CD4-positive, alpha-beta T cell treated with Interferon gamma for 1 hour (primary cell): ENCODE measurements at regions not wholly inside any gene's neighbourhood (a gene's known extent, or its start where the extent isn't known, plus 50 kb on each side); places are given as distances from the start of the nearest gene placed in this dataset.

Experiments
- DNase-seq: peaks from one replicate; pipeline ENCODE4 v3.0.0-alpha.2; 2020

DNA sequence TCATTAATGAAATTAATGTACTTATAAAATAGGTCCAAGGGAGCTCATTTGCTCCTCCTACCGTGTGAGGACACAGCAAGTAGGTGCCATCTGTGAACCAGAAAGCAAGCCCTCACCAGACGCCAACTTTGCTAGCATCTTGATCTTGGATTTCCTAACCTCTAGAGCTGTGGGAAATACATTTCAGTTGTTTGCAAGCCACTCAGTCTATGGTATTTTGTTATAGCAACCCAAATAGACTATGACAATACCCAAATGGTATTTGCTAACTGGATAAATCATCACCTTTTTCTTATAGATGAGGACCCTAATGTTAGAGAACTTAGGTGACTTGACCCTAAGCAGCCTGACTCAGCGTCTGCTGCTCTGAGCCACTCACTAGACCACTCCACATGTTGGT lies 379.6 kb downstream of the HRH4 start:
- DNase-seq = no peak

DNA sequence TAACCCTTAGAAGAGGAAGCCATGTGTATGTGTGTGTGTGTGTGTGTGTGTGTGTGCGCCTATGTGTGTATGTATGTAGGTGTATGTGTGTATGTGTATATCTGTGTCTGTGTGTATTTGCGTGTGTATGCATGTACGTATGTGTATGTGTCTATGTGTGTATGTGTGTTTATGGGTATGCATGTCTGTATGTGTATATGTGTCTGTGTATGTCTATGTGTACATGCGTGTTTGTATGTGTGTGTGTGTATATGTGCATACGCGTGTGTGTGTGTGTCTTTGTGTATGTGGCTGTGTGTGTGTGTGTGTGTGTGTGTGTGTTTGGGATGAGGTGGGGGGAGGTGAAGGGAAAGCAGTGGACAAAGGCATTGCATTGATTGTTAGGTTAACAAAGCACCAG lies 380.2 kb downstream of the HRH4 start:
- no peak for DNase-seq

DNA sequence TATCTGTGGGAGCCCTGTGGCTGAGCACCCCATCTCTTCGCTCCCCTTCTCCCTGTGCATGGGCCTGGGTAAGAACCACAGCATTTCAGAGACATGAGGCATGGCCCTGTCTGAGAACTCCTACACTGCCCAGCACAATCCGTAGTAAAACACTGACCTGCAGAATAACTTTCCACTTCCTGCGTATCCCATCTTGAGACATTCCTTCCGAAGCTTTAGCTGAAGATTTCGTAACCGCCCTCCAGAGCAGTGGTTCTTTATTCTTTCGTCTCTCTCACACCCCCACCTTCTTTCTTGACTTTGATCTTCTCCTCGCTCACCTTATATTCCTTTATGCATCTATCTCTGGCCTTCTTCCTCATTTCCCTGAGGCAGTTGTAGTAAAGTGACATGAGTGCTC lies 381.1 kb downstream of the HRH4 start:
- DNase-seq = no peak

DNA sequence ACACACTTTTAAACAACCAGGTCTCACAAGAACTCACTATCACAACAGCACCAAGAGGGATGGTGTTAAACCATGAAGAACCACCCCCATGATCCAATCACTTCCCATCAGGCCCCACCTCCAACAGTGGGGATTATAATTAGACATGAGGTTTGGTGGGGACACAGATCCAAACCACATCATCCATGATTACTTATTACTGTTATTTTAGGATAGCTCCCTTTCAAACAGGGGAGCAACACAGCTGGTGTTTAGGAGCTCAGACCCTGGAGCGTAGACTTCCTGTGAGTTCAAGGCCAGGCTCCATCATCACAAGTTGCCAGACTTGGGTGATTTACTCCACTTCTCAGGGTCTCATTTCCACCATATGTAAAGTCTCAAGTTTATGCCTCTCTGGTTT lies 382.7 kb downstream of the HRH4 start:
- no peak for DNase-seq

DNA sequence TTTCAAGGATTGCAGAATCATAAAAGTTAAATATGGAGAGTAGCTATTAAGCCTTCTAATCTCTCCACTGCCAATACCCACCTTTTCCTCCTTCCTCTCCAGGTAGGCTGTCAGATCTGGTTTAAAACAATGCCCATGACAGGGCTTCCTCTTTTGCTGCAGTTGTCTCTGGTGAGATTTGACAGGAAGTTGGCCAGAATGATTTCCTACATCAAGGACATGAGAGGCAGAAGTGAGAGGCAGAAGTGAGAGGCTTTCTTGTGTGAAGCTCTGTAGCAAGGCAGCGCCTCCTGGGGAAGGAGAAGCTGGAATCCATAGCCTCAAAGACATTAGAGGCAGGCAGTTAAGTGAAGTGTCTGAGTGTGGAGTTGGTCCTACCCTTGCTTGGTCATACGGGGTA lies 385.7 kb downstream of the HRH4 start:
- DNase-seq = no peak

DNA sequence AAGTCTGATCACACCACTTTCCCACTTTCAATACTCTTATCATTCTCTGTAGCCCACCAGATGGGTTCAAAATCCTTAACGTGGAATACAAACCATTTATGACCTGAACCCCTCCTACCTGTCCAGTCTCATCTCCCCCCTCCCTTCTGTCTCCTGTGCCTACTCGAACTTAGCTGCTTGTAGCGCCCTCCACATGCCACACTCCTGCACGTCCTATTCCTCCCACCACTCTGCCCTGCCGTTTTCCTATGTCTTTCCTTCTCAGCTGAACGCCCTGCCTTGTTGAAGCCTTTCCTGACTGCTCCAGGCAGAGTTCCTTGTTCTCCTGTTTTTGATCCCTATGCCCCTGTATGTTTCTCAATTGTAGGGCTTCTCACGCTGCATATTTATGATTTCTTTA lies 390.1 kb downstream of the HRH4 start:
- DNase-seq = no peak

DNA sequence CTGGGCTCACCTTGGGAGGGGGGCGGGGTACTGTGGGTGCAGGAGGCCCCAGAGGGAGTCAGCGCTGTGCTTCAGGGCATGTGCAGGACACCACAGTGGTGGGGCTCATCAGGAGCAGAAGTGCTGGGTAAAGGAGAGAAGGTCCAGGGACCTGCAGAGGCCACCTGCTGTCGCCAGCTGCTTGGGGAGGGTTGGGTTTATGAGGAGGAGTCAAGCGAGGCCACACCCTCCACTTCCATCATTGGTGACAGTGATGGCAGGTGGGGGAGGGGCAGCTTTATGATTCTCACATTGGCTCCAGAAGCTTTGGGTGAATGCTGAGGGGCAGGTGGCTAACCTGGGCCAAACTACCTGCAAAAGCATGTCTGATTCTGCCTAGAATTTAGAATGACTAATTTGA lies 392.6 kb downstream of the HRH4 start:
- no peak for DNase-seq

DNA sequence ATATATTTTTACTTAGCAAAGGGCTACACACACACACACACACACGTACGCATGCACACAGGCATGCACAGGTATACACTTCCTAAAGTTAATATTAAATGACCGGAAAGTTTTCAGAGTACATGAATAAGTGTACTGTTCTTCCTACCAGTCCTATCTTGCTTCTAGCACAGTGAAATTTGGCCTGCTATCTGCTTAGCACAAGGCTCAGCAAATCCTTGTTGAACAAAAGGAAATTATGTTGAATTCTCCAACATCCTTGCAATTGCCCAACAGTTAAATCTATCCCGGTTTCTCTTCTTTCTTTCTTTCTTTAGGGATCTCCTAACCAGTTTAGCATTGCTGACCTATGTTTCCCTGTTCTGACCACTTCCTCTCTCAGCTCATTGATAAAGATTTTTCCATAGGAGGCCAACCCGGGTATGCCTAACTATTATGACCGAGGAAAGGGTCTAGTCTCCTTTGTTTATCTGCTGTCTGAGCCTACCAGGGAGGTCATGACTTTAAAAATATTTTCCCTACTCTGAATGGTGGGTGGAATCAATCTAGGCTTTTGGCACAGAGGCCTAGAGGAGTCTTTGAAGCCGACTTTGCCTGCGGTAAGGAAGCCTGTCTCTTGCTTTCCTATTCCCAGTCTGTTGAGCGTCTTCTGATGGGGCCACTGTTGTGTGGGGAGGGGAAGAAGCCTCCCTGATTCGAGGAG lies 400.7 kb downstream of the HRH4 start:
- DNase-seq = no peak

DNA sequence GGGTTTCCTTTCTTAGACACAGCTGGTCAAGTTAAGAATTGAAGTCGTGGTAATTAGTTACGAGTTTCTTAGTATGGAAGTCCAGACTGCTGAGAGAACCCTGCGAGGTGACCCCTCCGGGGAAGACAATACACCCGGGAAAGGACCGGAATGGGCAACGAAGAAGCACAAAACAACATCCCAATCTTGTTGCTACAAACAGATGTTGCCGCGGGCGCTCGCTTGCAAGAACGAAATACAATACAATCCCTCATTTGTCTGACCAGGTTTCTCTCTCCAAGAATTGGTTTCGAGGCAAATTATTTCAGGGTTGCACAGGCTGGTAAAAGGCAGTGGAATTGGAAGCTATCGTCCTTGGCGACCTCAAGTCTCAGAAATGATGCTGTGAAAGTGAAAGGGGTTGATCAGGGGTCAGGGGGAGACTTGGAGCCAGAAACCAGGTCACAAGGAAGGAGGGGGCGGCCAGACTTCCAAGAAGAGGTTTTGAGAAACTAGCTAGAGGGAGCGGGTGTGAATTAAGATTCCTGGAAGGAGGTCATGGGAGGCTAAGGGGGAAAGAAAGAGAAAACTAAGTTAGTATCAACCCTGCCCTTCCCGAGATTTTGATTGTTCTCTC lies 401.9 kb downstream of the HRH4 start:
- no peak for DNase-seq

DNA sequence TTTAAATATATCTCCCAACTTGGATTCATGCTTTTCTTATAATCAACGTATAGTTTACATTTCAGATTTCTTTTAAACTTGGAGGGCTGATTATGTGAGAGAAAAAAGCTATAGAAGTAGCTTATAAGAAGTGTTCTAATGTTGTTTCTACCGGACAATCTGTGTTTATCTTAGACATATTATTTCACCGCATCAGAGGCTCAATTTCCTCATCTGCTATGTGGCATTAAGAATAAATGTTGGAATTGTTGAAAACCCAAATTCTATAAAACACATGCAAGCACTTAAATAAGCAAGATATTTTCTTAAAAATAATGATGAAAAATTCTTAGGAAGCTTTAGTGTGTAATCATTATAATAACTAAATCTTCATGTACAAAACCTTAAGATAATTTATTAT lies 407.9 kb downstream of the HRH4 start:
- DNase-seq = no peak

DNA sequence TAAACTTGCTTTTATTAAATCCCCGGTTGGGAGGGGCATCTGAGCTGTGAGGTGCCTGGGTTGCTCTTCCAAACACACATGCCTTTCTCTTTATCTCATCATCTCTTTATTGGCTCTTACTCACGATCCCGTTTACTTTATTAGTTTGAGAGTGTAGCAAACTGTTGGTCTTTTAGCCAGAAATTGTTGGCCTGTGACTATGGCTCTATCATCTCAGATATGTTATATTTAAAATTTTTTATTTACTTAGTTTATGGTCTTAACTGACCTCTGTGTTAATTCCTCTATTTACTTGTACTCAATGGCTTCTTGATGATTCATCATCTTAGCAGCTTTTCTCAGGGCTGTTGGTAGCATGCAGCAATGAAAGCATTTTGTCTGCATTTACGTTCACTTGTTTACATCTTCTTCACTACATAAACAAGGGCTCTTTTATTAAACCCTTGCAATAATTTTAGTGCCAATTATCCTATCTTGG lies 408.4 kb downstream of the HRH4 start:
- no peak for DNase-seq

DNA sequence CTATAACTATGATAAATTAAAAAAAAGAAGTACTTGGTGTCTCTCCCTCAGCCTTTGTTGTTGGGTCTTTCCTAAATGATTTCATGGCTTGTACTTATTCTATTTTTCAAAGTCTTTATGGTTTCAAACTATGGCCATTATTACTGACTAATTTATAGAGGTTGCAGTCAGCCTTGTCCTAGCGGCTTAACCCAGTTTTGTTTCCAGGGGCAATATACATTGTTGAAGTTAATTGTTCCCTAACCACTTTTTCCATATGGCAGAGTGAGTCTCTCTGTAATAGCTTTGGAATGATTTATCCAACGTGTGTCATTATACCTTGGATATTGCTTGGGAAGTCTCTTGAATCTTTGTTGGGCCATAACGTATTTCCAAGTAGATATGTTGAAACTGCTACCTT lies 408.8 kb downstream of the HRH4 start:
- no peak for DNase-seq

DNA sequence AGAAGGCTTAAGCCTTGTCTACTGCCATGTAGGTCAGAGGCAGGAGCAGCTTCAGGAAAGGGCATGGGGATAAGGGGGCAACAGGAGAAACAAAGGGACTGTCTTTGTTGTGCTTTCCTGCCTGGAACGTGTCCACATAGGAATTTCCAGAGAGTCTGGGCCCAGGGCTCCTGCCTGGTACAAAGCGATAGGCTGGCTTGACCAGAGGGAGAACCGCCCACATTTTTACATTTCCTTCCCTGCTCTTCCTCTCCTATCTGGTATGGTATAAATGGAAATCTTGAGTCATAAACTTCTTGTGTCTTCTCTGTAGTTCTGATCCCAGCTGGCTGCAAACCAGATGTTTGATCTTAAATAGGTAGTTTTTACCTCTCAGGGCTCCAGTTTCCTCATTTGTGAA lies 414.8 kb downstream of the HRH4 start:
- DNase-seq = no peak

DNA sequence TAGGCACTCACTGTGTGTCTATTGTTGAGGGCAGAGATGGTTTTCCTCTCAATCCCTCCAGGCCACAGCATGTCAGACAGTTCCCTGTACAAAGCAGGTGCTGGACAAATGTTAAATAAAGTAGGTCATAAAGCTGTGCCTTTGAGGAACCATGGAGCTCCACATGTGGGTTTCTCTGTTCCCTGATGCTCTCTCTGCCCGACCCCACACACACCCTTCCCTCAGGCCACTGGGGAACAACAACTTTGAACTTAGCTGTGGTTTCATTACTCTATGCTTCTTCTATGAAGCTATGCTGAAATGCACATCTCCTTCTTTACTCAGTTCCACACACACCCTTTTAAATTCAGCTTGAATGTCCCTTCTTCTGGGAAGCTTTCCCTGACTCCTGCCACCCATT lies 415.3 kb downstream of the HRH4 start:
- DNase-seq = no peak

DNA sequence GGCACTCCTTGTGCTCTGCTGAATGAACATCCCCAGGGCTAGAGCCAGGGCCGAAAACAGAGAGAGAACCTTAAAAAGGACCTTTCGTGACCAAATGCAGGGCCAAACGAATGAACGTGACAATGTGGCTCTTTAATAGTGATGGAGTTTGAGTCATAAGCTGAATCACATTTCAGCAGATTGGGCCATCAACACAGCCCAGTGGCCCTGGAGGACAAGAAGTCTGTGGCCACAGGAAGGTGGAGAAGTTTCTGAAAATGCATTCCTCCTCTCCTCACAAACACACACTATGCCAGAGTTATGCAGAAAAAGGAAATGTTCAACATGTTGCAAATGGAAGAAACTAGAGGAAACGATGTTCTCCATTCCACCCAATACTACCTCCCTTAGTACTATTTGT lies 415.8 kb downstream of the HRH4 start:
- no peak for DNase-seq

DNA sequence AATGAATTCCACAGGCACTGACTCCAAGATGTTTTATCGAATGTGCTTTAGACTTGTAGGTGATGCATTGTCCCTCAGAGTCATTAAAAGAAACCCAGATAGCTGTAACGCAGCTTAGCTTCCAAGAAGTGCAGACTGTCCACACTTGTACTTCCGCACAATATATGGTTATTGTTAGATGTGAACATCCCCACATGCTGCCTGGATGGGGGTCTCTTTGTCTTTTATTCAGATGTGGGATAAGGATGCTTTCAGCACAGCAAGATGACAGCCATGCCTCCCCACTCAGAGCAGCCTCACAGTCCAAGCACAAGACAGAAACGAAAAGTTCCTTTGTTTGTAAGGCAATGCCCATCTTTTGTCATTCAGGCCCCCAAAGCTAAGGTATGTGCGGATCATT lies 416.6 kb downstream of the HRH4 start:
- no peak for DNase-seq

DNA sequence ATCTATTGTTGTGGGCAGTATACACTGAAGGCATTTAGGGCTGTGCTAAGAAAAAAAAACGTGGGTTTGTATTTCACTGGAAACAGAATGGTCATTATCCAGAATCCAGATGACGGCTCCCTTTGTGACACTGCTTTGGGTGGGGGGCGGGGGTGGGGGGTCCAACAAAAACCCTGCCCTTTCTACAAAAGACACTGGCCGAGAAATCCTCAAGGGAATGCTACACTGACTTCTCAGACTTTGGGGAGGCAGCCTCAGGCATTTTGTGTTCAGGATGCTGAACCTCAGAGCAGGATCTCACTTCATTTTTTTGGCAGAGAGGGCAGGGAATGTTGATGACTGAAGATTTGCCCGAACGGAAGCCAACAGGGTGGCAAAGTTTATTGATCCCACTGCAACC lies 417.1 kb downstream of the HRH4 start:
- no peak for DNase-seq

DNA sequence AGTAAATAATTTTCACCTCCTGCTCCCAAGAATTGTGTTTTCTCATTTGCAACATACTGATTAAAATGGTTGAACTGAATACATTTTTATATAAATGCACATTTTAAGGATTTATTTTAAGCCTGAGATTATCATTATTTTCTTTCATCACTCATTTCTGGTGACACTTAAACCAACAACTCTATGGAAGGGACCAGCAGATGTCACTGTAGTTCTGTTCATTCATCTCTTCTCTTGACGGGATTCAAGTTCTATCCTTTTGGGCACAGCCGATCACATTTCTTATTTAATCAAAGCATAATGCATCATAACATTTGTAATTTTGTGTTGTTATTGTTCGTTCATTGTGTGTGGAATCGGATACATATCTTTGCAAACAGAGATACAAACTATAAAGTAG lies 417.9 kb downstream of the HRH4 start:
- no peak for DNase-seq

DNA sequence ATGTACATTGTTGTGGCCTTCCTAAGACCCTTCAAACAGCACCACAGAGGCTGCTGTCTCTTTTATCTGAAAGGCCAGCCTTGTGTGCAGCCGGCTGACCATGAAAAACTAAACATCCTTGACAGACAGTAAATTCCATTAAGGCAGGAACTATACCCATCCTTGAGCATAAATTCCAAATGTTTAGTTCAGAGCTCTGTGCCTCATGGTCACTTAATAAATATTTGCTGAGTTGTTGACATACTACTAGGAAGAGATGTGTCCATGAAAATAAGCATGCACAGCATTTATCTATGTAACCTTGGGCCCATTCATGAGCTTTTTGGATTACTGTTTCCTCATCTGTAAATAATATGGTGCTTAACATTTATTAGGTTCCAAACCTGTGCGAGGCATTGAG lies 424.8 kb downstream of the HRH4 start:
- DNase-seq = no peak

DNA sequence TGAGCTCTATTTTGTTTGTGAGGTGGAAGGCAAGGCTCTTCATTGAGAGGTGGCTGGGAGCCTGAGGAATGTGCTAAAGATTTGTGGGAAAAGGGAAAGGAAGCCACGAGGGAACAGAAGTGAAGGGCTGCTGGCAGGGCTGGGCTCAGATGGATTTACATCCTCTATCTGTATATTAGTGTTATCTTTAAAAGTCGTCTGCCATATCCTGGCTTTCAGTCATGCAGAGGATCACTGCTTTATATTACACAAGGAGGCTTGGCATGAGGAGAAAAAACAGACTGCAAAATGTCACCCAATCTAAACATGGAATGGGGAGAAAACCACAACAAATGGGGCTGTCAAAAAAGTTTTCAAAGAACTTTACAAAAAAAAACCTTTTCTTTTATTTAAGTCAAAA lies 434.4 kb downstream of the HRH4 start:
- no peak for DNase-seq

DNA sequence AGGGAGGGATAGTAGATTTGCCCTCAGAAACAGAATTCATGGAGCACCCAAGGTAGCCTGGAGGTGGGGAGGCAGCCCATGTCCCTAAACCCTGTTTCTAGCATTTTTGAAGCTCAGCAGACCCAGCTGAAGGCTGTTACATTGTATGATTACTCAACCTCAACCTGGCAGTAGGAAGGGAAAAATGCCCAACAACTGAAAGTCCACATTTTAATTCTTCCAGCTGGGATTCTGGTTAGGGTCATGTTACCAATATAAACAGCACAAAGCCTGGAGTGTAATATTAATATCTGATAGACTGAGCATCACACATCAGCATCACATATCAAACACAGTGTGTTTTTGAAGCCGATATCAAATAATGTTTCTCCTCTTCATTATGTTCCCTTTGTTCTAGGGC lies 437.0 kb downstream of the HRH4 start:
- DNase-seq = no peak

DNA sequence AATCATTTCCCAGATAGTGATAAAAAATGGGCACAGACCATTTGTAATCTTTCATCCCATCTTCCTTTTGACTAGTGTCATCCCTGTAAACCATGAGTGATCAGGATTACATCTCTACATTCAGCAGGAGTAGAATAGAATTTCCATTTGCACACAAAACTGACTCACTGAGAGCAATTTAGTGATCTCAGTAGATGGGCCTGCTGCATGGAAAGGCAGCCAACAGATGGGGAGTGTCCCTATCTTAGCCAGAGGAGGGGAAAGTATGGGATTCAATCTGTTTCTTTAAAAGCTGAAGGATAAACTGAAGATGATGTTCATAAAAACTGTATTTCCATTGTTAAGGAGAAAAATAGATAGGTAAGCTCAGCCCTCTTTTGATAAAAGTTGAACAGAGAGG lies 441.7 kb downstream of the ZNF521 start:
- DNase-seq = no peak

DNA sequence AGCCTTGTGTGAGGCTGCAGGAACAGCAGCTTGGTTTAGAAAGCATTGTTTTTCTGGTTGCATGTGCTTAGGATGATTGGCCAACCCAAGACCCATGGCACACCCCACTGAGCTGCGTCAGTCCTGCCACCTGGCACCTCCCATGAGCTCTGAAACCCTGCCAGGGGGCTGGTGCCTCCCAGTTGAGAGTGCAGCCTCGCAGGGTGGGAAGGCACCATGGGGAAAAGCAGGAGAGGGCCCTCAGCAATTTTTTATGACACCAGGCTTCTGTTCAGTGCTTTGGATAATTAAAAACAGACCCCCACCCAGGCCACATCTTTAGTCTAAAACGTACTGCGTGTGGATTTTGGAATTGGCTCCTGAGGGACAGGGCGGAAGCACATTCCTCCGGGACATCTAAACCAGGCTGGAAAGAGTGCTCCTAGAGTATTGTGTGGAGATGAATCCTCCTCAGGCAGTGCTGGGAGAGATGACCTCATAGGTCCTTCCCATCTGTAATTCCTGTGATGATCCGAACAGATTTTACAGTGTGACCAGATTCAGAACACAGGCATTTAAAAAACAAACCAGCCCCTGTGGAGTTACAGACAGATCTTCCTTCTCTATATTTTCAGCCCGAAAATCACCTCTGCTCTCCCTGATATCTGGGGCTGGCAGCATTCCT lies 438.3 kb downstream of the ZNF521 start:
- no peak for DNase-seq

DNA sequence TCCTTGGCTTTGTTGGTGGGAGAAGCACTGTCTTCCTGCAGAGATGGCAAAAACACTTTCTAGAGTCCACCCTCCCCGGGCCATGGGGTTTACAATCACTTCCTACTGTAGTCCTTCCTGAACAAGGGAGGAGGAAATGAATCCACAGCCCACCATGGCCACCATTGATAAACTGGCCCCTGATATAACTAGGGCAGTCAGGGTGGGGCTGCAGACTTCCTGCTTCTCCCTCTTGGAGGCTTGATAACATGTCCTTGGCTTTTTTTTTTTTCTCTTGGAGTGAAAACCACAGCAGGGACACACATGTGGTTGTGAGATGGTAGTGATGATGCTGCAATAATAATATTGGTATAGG lies 437.8 kb downstream of the ZNF521 start:
- no peak for DNase-seq

DNA sequence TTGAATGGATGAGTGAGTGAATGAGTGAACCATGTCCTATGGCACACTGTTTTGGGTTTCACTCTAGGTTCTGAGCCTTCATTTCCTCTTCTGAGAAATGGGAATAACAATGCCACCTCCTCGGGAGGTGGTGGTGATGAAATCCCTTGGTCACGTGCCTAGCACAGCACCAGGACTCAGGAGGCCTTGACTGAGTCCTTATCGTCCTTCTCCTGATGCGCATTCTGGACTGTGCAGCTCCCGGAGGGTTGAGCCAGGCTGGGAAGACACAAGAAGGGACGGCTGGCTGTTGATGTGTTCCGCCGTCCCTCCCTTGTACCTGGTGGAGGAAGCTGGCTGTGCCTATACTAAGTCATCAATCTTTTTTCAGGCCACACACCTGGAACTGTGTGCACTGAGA lies 437.3 kb downstream of the ZNF521 start:
- no peak for DNase-seq
